ENCODE measurements at regions not wholly inside any gene's neighbourhood (a gene's known extent, or its start where the extent isn't known, plus 50 kb on each side); places are given as distances from the start of the nearest gene placed in this dataset.
"Not testable (repeated sequence)": the region's sequence is repeated elsewhere in the genome, so short reads cannot be mapped to it uniquely, and the experiment has no call there.

DNA sequence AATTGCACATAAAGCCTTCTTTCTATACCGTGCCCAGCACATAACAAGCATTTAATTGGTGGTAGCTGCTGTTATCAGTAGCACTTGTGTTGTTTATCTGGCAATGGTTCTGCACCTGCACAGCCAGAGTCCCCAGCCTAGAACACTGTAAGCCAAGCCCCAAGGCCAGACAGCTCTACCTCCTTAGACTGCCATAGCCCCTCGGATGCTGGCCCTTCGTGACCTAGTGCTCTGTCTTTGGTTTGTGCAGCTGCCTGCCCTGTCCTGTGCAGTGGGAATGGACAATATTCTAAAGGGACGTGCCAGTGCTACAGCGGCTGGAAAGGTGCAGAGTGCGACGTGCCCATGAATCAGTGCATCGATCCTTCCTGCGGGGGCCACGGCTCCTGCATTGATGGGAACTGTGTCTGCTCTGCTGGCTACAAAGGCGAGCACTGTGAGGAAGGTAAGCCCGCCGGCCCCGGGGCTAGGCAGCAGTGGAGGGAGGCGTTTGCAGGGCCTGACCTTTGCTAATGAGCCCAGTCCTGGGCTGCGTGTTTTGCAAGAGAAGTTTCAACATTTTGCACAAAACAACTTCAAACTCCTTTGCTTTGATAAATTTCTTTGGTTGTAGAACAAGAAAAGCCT is 173.3 kb upstream of the WWC1 start:
- DNase-seq: no peak

DNA sequence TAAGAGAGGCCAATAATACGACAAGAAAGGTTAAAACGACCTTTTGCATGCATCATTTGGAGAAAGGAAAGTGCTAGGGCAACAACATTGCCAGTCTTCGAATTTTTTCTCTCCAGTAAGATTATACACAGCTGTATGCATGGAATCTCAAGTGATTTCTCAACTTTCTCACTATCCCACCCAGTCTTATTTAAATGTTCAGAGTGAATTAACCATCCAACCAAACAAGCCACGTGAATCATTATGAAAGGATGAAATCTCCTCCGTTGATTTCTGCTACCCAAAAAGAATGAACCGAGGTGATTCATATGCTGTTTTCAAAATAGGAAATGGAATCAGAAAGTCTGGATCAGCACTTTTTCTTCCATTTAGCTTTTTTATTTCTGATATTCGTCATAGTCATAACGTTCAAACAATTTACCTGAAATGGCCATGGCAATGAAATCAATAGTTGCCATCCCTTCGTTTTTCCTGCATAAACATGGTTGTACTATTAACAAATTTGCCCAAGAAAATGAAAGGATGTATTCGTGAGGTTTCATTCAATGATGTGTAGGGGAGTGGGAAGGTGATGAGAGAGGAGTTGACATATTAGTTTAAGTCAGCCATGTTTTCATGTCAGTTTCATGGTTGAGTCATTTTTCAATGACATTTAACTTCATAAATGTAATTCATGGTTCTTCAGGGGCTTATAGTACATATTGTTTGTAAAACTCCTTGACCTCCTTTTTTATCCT is 170.9 kb upstream of the WWC1 start:
- peak; percentile 62 for DNase-seq

DNA sequence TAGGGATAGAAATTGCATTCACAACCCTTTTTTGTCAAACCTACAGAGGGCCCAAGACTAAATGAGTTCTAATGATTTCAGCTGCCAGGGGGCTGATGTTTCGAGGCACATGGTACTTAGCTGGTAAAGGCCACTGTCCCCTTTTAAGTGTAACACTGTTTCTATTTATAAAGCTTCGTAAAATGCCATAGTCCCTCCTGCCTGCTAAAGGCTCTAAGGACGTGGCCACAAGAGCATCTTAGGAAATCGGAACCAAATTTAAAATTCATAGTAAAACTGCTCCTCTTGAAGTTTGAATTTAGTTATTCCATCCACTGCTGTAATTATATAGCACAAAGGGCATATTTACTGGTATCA is 170.3 kb upstream of the WWC1 start:
- DNase-seq: no peak

DNA sequence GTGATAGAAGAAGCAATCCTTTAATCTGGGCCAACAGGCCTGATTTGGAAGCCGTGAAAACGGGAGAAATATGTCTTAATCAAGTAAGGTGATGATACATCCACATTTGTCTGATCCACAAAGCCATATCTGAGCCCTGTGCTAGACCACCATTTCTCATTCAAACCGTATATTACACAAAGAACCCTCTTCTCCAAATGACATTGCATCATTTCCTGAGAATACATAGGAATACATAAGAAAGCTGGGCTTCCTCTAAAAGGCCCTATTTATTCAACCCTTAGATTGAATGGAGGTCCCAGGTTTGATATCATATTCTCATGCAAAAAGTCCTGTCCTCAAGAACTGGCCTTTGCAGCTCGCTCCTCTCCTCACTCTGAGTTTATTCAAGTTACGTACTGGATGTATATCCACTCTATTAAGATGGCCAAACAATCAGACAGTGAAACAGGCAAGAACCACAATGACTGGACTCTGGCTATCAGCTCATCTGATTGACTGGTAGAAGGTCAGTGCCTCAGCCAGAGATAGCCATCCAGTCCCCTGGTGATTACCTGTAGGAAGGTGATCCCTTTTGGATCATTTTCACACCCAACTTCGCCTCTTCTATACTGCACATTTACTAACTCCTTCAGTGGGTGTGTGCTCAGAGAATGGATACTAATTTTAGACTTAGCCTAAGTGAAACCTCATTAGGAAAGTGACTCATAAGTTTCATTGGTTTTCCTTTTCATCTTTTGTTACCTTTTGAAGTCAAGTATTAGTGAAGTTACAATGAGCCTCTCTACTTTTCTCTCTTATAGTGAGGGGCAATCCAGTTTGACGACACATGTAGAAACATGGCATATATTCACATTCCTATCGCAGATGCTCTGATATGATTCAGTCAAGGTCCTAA is 167.6 kb upstream of the WWC1 start:
- no peak for DNase-seq

DNA sequence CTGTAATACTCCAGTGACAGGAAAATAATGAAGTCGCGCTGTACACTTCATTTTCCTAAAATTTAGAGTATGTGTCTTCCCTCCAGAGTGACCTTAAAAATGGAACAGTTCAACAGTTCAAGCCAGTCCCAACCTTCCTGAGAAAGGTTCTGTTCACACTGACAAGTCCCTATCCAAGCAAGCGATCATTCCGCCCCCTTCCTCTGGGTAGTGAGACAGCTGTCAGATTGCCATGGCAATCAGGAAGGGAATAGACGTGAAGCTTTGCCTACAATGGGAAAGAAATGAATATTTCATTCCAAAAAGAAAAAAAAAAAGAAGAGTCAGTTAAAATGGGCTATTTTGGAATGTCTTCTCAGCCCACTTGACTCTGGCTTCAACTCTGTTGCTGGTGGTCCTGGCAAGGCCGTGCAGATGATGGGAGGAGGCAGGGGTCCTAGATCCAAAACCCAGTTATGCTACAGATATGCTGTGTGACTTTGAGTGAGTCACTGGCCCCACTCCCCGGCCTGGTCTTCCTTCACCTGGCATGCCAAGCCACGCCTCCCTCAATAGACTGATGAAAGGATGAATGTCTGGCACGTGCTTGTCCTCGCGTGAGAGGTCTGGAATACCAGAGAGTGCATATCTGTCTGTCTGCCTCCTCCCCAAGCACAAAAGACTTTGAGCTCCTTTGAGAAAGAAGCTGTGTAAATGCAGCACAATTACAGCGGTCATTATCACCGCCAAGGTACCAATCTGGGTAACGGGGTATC is 165.8 kb upstream of the WWC1 start:
- DNase-seq: no peak

DNA sequence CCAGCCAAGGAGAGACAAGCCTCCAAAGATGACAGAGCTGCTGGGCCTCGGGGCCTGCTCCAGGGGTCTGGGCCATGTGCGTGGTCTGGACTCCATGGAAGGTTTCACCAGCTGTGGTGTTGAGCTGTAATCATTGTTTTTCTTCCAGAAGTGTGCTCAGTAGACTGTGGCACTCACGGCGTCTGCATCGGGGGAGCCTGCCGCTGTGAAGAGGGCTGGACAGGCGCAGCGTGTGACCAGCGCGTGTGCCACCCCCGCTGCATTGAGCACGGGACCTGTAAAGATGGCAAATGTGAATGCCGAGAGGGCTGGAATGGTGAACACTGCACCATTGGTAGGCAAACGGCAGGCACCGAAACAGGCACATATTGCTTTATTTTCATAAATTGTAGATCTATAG is 164.8 kb upstream of the WWC1 start:
- no peak for DNase-seq

DNA sequence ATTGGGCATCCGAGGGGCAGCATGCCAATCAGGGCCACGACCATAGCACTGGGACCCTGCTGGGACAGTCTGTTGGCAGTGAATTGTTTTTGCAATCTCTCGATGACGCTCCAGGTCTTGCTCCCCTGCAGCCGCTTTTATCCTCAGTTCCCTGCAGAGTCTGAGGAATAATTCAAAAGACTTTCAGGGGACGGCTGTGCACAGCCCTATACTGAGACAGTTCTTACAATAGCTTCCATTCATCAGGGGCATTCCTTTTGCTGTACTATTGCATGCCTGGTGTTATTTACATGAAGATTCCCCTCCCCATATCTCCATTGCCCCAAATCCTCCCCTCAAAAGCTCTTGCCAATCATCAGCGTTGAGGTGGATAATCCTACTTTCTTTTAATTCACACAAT is 163.3 kb upstream of the WWC1 start:
- DNase-seq: no peak

DNA sequence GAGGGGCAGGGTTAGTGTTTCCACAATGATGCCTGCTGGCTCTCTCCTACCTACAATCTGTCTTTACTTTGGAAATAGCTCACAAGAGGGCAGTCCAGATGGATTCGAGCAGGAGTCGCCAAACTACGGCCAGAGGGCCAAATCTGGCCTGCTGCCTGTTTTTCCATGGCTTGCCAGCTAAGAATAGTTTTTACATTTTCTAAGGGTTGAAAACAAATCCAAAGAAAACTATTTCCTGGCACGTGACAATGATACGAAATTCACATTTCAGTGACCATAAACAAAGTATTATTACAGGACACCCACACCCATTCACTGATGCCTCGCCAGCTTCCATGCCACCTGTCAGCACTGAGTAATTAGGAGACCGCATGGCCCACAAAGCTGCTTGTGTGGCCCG is 162.9 kb upstream of the WWC1 start:
- DNase-seq: no peak

DNA sequence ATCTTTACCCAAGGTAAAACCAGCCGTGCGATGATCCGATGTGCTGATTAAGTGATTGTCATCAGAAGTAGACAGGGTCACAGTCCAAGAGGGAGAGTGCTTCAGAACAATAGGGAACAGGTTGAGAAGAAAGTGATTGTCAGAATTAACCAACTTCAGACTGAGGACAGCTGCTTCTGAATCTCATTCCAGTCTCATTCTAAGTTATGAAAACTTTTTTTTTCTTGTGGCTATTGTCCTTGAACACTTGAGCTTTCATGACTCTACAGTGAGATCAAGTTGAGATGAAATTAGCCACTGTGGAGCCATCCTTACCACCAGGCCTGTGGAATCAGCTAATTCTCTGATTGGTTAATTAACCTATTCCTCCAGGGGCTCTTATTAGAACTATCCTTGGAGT is 159.9 kb upstream of the WWC1 start:
- no peak for DNase-seq

DNA sequence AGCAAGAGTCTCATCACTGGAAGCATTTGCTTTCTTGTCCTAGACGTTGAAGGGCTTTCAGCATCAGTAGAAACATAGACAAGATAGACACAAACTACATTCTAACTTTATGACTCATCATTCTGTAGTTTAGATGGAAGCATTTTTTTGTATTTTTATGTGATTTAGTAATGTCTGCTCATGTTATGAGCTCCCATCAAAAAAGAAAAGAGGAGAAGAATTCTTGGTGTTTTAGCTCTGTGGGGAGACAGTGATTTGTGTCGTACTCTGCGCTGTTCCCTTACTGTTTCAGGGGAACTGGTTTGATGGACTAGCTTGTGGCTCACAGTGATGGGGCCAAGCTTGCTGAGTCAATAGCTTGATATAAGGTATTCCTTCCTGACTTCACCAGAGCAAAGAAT is 159.2 kb upstream of the WWC1 start:
- DNase-seq: peak; percentile 85

DNA sequence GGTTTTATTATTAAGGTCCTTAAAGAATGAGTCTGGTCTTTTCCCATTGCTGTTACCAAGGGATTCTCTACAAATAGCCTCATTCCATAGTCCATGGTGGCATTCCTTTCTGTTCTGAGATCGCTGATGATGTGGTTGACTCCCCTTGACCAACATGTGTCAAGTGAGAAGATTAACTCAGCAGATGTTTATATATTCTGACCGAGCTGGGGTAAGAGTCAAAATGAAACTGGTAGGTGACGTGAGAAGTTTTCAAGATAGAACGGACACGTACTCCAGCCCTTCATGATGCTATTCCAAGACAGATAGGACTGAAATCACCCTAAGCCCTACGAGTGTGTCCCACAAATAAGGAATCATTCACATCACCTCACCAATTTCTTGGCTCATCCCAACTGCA is 155.5 kb upstream of the WWC1 start:
- no peak for DNase-seq

DNA sequence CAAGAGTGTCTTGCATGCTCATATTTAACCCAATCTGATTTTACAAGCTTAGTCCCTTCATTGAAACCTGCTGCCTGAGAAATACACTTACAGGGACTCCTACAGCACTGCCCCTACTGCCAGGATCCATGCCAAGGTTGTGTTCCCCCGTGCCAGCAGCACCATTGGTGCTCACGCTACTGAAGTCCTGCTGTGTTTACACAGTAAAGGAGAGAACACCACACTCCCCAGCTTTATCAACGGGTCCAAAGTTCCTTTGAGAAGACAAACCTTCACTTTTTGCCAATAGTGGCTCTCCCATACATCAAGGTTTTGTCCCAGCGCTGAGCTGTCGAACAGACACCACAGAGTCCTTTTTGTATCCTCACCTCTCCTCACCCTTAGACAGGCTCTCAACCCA is 155.1 kb upstream of the WWC1 start:
- no peak for DNase-seq

DNA sequence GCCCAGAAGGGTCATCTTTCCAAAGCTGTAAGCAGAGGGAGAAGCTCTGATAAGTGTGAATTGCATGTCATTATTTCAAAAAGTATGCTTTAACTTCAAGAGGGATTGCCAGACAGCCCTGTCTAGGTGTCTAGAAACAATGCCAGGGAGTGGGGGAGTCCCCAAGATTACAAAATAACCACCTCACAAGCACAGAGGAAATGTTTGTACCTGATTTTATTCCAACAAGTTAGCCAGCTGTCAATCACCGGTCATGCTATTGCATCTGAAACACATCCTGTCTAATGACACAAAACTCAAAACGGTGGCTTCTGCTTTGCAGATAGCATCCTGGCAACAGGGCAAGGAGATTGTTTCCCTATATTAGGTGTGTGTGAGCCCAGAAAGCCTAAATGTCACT is 154.2 kb upstream of the WWC1 start:
- DNase-seq: no peak

DNA sequence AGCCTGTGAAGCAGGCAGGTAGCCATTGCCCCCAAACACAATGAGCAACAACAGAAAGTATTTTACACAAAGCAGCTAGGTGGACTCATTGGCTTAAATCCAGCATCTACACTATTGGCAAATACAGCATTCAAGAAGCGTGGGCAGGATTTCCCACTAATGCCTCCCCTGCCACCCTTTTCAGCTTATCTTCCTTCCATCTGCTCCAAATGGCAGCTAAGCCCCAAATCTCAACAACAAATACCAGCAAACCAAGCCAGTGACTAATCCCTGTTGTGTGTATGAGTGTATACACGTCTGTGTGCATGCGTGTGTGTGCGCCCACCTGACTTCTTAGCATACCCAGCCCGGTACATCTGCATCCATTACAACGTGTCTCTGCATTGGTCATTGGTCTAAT is 151.2 kb upstream of the WWC1 start:
- no peak for DNase-seq

DNA sequence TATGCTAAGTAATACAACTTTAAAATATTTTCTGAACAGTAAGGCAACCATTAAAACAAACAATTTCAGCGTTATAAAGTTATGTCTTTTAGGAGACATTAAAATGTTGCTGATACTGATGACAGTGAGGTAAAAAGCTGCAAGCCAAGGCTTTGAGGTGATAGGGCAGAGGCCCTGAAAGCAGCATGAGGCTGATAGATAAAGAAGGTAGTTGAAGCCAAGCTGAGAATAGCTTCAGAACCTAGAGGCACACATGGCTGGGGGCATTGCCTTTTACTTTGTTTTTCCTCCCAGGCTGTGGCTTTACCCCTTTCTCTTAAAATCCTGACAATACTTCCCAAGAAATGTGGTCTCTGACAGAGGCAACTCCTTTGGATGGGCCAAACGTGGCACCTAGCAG is 149.0 kb upstream of the WWC1 start:
- no peak for DNase-seq

DNA sequence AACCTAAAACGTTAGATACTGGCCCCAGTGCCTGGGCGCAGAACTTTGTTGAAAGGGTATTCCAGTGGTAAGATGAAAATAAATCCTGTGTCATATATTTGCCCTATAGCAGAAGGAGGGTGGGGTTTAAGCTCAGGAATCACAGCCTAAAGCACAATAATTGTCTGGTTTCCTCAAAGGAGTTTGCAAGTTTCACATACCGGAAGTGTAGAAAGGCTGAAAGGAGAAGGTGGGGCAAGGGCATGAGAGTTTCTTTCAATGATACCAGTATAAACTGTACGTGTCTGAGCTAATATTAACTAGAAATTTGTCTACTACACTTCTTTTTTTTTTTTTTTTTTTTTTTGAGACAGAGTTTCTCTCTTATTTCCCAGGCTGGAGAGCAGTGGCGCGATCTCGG is 147.9 kb upstream of the WWC1 start:
- not testable (repeated sequence) for DNase-seq

DNA sequence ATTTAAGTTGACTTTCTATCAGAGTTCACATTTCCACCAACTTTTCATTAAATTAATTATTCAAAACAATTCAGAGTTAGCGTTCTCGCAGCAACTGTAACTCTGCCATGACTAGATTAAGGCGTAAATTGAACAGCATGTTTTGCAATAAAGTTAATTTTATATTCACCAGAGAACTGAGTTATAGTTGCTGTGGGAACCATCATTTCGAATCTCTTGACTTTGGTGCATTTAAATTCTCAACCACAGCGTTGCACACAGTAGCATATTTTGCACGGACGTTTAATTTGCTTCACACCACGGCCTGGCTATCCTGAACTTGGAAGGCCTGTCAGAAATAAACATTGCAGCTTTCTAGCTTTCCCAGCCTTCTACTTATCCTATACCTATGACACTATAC is 144.3 kb upstream of the WWC1 start:
- DNase-seq: no peak

DNA sequence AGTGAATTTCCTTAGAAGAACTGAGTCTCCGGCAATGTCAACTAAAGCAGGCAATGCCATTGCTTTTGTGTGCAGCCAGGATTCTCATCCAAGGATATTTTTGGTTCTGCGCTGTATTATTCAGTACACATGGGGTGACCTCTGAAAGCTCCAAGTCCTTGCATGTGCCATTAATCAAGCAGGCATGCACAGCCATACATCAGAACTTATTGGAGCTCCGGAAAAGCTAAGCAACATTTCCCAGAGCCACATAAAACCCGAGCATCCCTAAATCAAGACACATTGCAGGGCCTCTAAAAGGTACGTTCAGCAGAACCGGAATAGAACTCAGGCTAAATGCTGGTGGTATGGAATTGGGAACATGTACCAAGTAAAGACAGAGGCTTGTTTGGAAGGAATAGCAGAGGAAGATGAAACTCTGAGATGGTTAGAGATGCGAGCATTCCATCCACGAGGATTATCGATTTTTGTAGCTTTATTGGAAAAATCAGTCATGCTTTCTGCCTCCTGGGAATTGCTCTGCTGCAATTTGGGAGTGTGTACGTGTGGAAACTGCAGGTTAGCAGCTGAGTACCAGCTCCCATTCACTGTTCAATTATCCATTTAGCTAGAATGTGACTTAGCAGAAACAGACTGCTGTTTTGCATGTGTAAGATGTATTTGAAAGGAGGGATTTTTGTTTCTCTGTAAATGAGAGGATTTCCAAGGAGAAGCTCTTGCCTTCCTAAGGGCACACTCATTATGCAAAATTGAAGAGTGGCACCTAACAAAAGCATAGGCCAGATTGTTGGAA is 143.7 kb upstream of the WWC1 start:
- DNase-seq: peak; percentile 35

DNA sequence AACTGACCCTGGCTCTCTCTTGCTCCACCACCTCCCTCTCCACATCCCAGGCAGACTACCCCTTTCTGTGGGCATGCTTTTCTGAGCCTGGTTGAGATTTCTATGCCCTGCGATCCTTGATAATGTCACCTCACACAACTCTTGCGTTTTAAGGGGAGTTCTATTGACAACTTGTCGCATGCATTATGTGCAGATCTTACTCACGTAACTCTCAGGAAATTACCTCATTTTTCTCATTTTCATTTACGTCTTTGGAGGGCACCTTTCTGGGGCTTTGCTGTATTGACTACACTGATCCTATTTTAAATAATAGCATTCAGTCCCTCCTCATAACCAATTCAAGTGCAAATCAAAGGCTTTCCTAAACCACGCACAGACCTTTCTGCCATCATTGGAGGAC is 140.4 kb upstream of the WWC1 start:
- DNase-seq: no peak

DNA sequence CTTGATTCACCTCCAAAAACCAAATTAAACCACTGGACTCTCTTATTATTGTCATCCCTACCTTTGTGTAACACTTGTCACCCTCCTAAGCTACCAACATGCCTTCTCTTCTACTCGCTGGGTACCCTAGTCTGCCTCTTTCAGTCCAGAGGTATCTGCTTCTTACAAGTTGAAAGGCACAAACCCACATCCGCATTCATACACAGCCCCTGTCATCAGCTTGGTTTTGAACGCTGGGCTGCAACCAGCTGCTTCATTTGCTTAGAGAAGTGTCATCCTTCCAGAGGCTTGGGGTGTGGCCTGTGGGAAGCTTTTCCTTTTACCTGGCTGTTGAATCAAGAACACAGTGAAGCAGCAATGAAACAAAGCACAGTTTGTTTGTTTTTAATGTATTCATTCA is 138.8 kb upstream of the WWC1 start:
- peak; percentile 80 for DNase-seq

DNA sequence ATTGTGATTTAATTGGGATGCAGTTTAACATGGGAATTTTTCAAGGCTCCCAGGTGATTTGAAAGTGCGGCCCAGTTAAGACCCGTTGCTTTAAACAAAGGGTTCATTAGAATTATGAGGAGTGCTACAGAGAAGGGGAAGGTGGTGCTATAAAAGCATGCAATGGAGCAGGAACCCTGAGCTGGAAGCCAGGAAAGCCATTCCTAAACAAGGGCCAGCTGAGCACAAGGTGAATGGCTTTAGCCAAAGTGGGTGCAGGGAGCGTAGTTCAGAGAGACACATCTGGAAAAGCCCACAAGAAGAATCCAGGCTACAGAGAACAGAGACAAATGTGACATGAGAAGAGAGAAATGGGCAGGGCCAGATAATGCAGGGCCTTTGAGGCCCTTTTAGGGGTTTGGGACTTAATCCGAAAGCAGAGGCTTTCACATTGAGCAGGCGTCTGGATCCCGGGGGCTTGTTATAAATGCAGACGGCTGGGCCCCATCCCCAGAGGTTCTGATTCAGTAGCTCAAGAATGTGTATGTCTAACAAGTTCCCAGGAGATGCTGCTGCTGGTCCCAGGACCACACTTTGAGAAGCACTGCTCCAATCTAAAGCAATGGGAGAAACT is 138.1 kb upstream of the WWC1 start:
- DNase-seq: peak; percentile 84

DNA sequence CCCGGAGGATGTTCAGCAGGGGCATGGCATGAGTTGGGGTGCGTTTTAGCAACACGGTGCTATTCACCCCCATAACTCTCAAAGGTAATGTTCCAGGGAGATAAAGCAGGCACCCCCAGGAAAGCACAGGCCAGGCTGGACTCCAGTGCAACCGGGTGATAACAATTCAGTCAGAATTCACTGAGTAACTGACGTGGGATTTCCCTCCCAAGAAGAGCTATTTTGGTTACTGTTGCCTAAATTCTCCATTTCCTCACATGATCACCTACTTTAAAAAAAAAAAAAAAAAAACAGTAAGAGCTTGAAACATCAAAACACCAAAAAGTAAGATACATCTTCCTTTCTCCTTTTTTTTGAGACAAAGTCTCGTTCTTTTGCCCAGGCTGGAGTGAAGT is 137.6 kb upstream of the WWC1 start:
- DNase-seq: peak; percentile 50

All from fibroblast of skin of right biceps (primary cell).